ENCODE measurements at regions not wholly inside any gene's neighbourhood (a gene's known extent, or its start where the extent isn't known, plus 50 kb on each side); places are given as distances from the start of the nearest gene placed in this dataset.

GRCh38 chr1:21347072-21347581, 56.9 kb upstream of the ECE1 start:
- no peak overlapping the region for H3K4me3 ChIP-seq (ENCODE audit: low read depth, low read length)
- no peak for DNase-seq (ENCODE audit: low read depth)
- no peak for TF ChIP-seq CTCF (IDR thresholded peaks at IDR 0.05; ENCODE audit: insufficient read depth, low read length)

GRCh38 chr1:21346365-21347071, 56.3 kb upstream of the ECE1 start:
- no peak for TF ChIP-seq CTCF (IDR thresholded peaks at IDR 0.05; ENCODE audit: insufficient read depth, low read length)

GRCh38 chr1:21344750-21345443, 54.6 kb upstream of the ECE1 start:
- no peak for DNase-seq (ENCODE audit: low read depth)
- TF ChIP-seq CTCF (IDR thresholded peaks at IDR 0.05; ENCODE audit: insufficient read depth, low read length), result no peak
- H3K4me3 ChIP-seq (ENCODE audit: low read depth, low read length), result peak overlapping the region; percentile 86

More at GRCh38 chr1:21346365-21347071, 56.3 kb upstream of the ECE1 start:
- H3K4me3 ChIP-seq (ENCODE audit: low read depth, low read length), result peak overlapping the region; percentile 82
- no peak for DNase-seq (ENCODE audit: low read depth)

GRCh38 chr1:21344098-21344749, 54.0 kb upstream of the ECE1 start:
- peak overlapping the region; percentile 86 for H3K4me3 ChIP-seq (ENCODE audit: low read depth, low read length)
- no peak for TF ChIP-seq CTCF (IDR thresholded peaks at IDR 0.05; ENCODE audit: insufficient read depth, low read length)
- no peak for DNase-seq (ENCODE audit: low read depth)

GRCh38 chr1:21342961-21343838, 52.9 kb upstream of the ECE1 start:
- peak; percentile 37 for DNase-seq (ENCODE audit: low read depth)
- H3K4me3 ChIP-seq (ENCODE audit: low read depth, low read length), result peak overlapping the region; percentile 86
- TF ChIP-seq CTCF (IDR thresholded peaks at IDR 0.05; ENCODE audit: insufficient read depth, low read length), result no peak

GRCh38 chr1:21341517-21342078, 51.3 kb upstream of the ECE1 start:
- no peak for TF ChIP-seq CTCF (IDR thresholded peaks at IDR 0.05; ENCODE audit: insufficient read depth, low read length)
- H3K4me3 ChIP-seq (ENCODE audit: low read depth, low read length), result peak overlapping the region; percentile 86
- no peak for DNase-seq (ENCODE audit: low read depth)

Data from fibroblast of the aortic adventitia (primary cell).